Inflammatory macrophage treated with lipopolysaccharide for 4 hours (primary cell): ENCODE measurements at regions not wholly inside any gene's neighbourhood (a gene's known extent, or its start where the extent isn't known, plus 50 kb on each side); places are given as distances from the start of the nearest gene placed in this dataset.
"Not testable (repeated sequence)": the region's sequence is repeated elsewhere in the genome, so short reads cannot be mapped to it uniquely, and the experiment has no call there.

Experiments used
- DNase-seq: peaks from one replicate; pipeline ENCODE4 v3.0.0-alpha.2; 2020

DNA sequence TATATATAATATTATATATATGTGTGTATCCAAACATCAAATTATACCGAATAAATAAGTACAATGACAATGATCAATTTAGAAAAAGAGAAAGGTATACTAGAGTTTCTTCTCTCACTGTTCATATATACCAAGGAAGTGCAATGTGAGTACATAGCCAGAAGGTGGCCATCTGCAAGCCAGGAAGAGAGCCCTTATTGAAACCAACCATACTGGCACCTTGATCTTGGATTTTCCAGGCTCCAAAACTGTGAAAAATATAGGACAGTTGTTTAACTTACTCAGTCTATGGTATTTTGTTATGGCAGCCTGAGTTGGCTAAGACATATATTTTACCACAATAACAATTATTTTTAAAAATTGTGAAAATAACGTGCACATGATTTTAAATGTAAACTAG is 1490.2 kb upstream of the SLC39A10 start:
- peak; percentile 22 for DNase-seq

DNA sequence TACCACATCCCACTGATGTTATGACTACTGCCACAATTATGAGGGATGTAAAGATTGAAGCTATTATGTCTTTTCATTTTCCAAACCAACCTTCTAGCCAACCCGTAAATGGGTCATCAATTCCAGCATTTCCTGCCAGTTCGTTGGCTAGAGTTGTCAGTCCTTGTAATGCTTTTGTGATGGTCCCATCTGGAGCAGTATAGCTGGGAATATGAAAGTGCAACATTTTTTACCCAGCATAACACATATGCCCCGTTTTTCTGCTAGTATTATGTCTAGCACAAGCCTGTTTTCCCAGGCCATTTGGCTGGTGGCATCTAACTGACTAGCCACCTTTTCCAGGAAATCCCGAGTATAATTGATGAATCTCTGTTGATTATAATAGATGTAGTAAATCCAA is 1501.6 kb upstream of the SLC39A10 start:
- DNase-seq = no peak

DNA sequence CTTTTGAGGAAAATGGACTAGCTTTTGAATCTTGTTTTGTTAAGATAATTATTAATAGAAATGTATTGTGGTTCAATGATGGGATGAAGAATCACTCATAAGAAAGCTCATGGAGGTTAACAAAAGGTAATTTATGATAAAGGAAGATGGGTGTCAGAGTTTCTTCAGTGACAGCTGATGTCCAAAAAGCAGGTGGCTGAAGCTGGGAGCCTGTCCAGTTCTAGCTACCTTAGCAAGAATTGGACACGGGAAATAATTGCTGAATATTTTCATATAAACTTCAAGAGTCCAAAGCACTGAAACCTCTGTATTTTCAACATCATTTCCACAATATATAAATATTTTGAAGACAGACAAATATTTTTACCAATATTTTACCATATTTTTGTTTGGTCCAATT is 1505.8 kb upstream of the SLC39A10 start:
- DNase-seq = no peak

DNA sequence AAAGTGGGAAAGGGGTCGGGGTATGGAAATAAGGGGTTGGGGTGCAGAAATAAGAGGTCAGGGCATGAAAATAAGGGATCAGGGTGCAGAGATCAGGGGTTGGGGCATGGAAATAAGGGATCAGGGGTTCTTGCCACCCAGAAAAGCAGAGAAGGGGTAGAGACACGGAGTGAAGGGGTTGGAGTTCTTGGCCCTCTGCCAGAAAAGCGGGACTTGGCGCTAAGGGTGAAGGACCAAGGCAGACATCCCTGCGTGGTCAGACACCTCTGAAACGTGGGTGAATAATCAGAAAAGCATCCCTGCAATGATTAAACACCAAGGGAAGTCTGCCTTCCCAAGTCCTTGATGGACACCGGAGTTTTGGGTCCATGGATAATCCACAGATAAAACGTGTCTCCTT is 1521.6 kb upstream of the SLC39A10 start:
- DNase-seq = no peak

DNA sequence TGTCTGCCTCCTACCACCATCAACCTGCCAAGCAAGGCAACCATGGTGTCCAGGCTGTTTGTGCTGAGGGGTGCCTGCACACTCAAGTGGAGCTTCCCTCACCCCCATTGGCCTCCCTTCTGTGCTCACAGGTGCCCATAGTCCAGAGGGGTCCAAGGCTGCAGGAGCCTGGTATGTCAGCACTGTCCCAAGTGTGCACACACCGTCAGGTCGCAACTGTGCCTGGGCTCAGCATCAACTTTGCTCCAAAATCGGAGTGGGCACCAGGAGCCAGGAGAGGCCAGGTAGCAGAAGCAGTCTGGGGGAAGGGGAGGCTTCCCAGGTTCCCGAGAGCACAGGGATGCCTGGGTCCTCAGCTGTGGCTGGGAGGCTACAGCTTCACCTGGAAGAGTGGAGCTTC is 1528.2 kb upstream of the SLC39A10 start:
- DNase-seq = no peak

DNA sequence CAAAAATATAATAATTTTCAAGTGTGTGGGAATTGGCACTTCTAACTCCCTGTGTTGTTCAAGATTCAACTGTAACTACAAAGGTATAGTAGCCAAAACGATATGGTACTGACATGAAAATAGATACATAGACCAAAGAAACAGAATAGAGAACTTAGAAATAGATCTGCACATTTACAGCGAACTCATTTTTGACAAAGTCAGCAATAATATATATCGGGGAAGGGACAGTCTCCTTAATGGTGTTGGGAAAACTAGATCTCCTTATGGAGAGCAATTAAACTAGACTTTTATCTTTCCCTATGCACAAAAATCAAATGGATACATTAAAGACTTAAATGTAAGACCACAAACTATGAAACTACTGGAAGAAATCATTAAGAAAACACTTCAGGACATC is 1530.6 kb upstream of the SLC39A10 start:
- DNase-seq = no peak

DNA sequence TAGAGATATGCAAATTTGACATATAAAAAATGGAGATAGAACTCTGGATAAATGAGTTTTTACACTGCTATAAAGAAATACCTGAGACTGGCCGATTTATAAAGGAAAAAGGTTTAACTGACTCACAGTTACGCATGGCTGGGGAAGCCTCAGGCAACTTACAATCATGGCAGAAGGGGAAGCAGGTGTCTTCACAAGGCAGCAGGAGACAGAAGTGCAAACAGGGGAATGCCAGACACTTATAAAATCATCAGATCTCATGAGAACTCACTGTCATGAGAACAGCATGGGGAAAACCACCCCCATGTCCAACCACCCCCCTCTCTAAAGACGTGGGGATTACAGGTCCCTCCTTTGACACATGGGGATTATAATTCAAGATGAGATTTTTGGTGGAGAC is 1540.2 kb upstream of the SLC39A10 start:
- DNase-seq = no peak

DNA sequence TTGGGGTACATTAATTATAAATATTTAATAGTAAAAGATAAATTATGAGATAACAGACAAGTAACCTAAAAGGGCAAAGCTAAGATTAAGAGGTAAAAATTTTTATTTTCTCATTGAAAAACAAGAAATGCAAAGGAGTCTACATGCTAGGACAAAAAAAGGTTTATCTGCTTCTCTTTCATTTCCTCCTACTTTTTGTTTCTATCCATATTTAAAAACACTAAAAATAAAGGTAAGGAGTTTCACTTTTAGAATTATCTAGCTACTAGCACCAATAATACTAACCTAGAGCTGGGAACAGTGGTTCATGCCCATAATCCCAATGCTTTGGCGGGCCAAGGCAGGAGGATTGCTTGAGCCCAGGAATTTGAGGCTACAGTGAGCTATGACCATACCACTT is 1551.7 kb upstream of the SLC39A10 start:
- no peak for DNase-seq

DNA sequence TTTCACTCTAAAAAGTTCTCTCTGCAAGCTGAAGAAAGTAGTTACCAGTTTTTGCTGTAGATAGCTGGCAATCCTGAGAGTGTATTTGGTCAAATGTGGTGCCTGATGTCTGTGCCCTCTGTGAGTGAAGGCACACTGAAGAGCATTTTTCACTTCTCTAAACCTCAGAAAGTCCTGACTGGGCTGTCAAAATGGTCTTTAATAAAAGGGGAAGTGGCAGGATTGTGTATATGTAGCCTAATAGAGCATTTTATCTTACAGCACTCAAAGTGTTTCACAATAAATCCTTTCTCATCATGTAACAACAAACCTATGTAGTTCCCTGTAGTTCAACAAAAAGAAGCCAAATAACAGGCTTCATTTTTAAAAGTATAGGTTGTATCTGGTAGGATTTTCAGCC is 1552.3 kb upstream of the SLC39A10 start:
- peak; percentile 92 for DNase-seq

DNA sequence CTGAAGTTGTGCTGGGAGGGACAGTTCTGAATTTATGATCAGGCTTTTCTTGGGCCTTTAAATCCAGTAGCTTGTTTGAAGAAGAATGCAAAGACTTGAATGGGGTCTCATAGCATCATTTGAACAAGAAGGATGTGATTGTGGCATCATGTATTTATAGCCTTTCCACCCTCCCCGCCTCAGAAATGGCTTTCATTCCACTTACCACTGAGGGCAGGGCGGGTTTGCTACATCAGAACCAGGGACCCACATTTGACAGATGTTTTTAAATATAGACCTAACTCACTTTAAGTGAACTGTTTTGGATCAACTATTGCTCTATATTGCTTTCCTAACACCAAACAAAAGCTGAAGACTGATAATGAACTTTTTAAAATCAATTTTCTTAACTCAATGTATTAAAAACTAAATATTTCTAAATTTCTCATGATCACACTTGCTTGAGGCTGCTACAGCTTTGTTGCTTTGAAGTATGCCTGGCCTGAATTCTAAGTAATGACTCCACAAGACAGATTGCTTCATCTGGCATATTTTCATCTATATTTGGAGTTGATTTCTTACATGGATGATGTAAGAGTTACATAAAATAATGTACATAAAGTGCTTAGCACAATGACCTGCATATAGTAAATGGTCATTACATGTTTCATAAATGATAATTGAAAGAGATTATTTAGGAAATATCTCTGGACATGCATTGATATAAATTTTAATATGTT is 1552.9 kb upstream of the SLC39A10 start:
- peak; percentile 32 for DNase-seq

DNA sequence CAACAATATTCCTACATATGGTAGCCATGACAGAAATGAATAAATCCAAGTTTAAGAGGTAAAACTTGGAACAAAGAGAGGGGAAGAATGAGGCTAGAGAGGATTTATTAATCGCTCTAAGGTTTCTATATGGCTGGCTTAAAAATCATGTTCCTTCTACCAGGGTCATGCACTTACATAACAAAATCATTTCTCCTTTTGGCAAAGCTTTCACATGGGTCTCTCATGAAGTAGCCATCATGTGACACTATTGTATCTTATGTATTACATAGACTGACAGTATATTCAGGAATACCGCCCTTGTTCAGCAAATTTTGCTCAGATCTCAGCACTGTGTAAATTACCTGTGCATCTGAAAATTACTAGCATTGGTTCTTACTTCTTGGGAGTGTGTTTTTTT is 1554.5 kb upstream of the SLC39A10 start:
- DNase-seq = peak; percentile 35

DNA sequence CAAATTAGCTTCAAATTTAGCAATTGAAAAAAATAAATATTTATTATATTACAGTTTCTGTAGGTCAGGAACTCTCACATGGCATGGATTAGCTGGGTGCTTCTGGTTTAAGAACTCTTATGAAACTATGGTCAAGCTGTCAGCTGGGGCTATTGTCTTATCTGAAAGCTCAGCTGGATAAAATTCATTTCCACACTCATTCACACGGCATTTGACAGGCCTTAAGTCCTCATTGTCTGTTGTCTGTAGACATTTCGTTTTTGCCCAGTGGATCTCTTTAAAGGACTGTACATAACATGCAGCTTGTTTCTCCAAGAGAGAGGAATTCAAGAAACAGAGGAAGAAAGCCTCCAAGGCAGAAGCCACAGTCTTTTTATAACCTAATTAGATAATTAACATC is 1556.8 kb upstream of the SLC39A10 start:
- DNase-seq = no peak

DNA sequence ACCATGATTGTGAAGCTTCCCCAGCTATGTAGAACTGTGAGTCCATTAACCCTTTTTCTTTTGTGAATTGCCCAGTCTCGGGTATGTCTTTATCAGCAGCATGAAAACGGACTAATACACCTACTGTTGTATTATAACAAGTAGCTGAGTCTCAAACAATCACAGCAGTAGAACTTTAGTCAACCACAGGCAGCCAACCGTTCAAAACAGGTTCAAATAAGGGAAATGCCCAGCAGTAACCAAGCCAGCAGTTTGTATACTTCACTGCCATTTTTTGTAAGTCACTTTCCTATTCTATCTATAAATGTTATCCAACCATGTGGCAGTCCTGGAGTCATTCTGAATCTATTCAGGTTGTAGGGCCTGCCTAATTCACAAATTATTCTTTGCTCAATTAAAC is 1560.6 kb upstream of the SLC39A10 start:
- no peak for DNase-seq

DNA sequence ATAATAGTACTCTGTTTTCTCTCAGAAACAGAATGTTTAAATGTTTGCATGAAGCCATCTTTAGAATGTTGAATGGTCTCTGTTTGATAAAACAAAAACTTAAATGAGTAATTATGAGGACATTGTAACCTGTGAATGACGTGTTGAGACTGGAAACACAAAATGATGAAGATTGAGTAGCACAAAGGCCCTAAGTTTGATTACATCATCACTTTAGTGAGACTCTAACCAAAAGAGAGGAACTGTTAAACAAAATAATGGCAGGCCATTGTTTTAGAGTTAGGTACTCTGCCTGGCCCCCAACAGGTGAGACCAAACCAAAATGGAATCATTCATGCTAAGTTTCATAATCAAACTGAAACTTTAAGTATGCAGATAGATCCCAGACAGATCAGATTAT is 1561.7 kb upstream of the SLC39A10 start:
- no peak for DNase-seq

DNA sequence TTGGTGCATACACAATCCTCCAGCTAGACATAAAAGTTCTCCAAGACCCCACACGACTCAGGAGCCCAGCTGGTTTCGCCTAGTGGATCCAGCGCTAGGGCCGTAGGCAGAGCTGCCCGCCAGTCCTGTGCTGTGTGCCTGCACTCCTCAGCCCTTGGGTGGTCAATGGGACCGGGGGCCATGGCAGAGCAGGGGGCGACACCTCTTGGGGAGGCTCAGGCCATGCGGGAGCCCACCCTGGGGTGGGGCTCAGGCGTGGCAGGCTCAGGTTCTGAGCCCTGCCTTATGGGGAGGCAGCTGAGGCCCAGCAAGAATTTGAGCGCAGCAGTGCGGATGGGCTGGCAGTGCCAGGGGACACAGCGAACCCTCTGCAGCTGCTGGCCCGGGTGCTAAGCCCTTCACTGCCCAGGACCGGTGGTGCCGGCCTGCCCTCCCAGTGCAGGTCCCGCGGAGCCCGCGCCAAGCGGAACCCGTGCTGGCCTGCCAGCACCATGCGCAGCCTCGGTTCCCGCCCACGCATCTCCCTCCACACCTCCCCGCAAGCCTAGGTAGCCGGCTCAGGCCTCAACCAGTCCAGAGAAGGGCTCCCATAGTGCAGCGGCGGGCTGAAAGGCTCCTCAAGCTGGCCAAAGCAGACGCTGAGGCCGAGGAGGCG is 1566.6 kb upstream of the SLC39A10 start:
- no peak for DNase-seq

DNA sequence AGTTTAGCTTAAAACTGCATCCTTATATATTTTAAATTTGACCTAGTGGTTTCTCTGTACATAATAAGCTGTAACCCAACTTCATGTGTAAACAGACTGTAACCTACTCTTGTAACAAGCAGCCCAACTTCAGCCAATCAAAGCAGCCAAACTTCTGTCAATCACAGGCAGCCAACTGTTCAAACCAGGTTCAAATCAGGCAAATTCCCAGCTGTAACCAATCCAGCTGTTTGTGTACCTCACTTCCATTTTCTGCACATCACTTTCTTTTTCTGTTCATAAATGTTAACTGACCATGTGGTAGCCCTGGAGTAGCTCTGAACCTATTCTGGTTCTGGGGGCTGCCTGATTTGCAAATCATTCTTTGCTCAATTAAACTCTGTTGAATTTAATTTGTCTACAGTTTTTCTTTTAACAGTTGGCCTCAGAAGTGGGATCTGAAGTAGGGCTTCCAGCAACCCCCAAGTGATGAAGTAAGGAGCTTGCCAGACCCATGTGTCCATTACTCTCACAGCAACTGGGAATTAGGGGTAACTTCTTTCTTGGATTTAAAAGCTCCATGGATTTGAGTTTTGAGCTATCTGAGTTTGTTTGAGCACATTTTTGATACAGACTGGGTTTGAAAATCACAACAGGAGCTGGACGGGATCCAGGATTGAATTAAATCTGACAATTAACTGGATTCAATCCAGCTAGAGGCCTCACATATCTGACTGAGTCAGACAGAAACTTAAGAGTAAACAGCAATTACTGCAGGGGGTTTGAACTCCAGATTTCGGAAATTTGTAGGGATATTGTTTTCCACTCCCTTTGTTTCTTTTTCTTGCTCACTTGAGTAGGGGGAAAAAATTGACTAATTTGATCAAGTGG is 1569.7 kb upstream of the SLC39A10 start:
- DNase-seq = no peak

DNA sequence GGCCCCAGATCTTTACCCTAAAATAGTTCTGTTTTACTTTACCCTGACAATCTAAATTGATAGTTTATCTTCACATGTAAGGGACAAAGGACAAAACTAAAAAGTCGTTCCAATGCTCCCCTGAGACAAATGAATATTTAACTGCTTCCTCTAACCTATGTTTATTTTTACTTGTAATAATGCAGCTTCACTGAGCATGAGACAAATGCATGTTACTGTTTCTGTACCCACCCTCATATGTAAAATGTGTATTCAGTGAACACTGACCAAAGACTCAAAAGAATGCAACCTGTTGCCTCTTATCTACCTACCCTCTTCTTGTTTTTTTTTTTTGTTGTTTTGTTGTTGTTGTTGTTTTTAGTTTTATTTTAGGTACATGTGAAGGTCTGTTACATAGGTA is 1570.9 kb upstream of the SLC39A10 start:
- no peak for DNase-seq

DNA sequence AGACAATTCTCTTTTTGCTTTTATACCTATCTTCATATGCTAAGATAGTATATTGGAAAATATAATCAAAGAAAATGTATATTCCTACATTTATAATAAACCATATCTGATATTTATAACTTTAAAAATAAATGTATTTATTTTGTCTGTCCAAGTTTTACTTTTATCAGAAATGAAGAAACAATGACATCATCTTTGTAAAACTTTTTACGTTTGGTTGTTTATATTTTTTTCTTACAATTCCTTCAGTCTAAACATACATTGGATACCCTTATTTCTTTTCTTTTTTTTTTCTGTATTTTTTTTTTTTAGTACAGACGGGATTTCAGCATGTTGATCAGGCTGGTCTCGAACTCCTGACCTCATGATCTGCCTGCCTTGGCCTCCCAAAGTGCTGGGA is 1577.0 kb upstream of the SLC39A10 start:
- DNase-seq = no peak

DNA sequence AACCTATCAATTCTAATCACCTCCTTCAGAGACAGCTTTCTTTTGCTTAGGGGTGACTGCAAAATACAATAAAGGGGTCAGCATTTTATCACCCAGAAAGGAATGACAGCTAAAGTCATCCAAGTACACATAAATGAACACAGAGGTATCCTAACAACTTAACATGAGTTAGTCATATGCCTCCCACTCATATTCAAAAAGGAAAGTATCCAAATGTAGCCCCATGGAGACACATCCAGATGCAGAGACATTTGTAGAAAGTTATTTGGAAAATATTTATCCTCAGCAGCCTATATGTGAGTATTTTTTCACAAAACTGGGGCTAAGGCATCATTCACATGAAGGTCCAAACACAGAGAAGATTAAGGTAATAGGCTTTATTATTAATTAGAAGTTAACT is 1579.7 kb upstream of the SLC39A10 start:
- no peak for DNase-seq

DNA sequence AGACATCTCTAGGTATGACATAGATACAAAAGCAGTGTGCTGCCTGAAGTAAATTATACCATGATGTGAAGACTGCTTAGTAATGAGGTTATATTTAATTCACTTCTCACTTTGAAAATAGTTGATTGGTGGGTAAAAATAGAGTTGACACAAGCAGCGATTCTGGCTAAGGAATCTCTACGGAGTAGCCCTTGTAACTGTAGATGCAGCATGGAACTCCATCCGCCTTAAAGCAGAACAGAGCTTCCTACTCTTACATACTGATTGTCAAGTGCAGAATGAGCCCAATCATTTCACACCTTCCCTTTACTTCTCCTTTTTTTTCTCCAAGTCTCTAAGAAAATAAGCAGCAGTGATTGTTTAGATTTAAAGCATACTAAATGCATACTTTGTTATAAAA is 1594.6 kb upstream of the SLC39A10 start:
- DNase-seq = no peak

DNA sequence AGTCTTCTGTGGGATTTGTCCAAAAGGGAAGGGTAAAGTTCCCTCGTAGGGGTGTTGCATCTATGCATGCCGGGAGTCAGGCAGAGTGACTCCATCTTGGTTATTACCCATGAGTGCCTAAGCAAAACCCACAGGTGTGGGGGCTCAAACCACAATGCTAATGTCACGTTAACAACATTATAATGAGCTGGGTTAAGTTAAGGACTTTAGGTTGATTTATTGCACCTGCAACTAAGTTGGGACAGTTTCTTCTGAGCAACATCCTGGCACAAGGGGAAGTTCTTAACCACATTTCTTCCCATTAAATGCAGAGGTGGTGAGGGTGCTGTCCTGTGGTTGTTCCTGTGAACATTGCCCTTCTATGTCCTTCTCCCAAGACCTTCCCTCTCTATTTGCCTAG is 1596.8 kb upstream of the SLC39A10 start:
- DNase-seq = no peak

DNA sequence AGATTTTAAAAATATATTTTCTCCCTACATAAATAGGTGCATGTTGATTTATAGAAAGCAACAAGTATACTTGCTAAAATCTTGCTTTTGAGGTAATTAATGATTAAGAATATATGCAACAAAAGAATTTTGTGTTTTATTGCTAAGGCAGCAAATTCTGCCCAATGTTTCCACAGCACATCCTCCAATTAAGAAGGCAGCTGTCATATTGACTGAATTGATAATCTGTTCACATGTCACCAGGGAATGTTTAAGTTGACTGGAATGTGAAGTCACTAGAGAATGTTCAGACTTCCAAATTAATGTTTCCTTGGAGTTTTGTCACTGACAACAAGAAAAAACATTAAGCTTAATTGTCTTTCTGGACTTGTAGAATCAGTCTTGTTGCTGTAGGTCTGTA is 1602.7 kb upstream of the SLC39A10 start:
- DNase-seq = no peak

DNA sequence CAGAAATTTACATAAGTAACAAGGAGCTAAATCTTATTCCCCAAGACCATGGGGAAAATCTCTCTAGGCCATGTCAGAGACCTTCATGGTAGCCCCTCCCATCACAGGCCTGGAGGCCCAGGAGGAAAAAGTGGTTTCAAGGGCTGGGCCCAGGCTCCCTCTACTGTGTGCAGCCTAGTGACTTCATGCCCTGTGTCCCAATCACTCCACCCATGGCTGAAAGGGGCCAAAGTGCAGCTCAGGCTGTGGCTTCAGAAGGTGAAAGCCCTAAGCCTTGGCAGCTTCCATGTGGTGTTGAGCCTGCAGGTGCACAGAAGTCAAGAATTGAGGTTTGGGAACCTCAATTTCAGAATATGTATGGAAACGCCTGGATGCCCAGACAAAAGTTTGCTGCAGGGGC is 1612.7 kb upstream of the SLC39A10 start:
- no peak for DNase-seq

DNA sequence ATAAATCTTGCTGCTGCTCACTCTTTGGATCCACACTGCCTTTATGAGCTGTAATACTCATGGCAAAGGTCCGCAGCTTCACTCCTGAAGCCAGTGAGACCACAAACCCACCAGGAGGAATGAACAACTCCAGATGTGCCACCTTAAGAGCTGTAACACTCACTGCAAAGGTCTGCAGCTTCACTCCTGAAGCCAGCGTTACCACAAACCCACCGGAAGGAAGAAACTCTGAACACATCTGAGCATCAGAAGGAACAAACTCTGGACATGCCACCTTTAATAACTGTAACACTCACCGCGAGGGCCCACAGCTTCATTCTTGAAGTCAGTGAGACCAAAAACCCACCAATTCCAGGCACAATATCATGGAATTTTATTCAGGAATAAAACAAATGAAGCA is 1635.9 kb upstream of the SLC39A10 start:
- DNase-seq = not testable (repeated sequence)
